Progenitor cell of endocrine pancreas (in vitro differentiated cells): ENCODE measurements at regions not wholly inside any gene's neighbourhood (a gene's known extent, or its start where the extent isn't known, plus 50 kb on each side); places are given as distances from the start of the nearest gene placed in this dataset.

Experiments
- DNase-seq: peaks from one replicate; pipeline ENCODE4 v3.0.0; 2021; ENCODE audit warnings: low spot score; ENCODE audit not compliant: unreplicated experiment
- H3K27ac Mint-ChIP-seq: 2 replicates; pipeline ENCODE4 v1.8.0; 2021; ENCODE audit warnings: mild to moderate bottlenecking, moderate library complexity, mixed read lengths
- H3K27me3 Mint-ChIP-seq: 2 replicates; pipeline ENCODE4 v1.8.0; 2021; ENCODE audit warnings: mixed read lengths
- H3K36me3 Mint-ChIP-seq: 2 replicates; pipeline ENCODE4 v1.8.0; 2022; ENCODE audit warnings: mixed read lengths; ENCODE audit not compliant: insufficient read depth
- H3K4me1 Mint-ChIP-seq: 2 replicates; pipeline ENCODE4 v1.8.0; 2021; ENCODE audit warnings: low read depth, mixed read lengths
- H3K4me3 Mint-ChIP-seq: 2 replicates; pipeline ENCODE4 v1.8.0; 2021; ENCODE audit warnings: low read depth, mild to moderate bottlenecking, moderate library complexity, mixed read lengths
- H3K9me3 Mint-ChIP-seq: 2 replicates; pipeline ENCODE4 v1.8.0; 2021; ENCODE audit warnings: low read depth, mixed read lengths
- TF ChIP-seq, protein P1 (sequence below): fragments of 200-600 bp; sonication (generic); IDR thresholded peaks from one replicate; pipeline ENCODE4 v1.5.0; 2021; ENCODE audit warnings: antibody characterized with exemption, mild to moderate bottlenecking; ENCODE audit not compliant: unreplicated experiment

DNA sequence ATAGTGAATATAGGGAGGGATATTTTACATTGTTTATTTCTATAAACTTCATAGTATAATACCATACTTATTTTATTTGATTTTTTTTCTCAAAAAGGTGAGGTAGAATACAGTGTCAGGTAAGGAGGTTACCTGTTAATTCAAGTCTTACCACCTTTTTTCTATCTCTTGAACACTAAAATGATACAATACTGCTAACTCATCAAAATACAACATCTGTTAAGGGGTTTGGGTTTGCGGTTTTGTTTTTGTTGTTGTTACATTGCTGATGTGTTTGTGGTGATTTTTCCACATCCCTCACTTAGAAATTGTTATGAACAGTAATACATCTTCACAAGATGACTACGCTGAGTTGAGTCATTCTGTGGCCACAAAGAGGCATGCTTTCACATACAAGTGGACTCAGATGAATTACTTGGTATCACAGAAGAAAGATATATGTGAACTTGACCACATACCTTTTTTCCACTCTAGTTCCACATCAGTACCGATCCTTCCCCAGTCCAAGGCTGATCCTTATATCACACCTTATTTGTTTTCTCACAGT, 139.4 kb upstream of the ID4 start:
- Mint-ChIP-seq H3K36me3 (no peaks in the 10 kb centered on the region), H3K27me3 (peaks cover 14% of the 10 kb centered on the region), H3K9me3 (no peaks in the 10 kb centered on the region), H3K4me3 (no peak overlapping the region), H3K27ac (no peak overlapping the region), H3K4me1 (no peaks in the 10 kb centered on the region)
- TF ChIP-seq, protein P1, sequence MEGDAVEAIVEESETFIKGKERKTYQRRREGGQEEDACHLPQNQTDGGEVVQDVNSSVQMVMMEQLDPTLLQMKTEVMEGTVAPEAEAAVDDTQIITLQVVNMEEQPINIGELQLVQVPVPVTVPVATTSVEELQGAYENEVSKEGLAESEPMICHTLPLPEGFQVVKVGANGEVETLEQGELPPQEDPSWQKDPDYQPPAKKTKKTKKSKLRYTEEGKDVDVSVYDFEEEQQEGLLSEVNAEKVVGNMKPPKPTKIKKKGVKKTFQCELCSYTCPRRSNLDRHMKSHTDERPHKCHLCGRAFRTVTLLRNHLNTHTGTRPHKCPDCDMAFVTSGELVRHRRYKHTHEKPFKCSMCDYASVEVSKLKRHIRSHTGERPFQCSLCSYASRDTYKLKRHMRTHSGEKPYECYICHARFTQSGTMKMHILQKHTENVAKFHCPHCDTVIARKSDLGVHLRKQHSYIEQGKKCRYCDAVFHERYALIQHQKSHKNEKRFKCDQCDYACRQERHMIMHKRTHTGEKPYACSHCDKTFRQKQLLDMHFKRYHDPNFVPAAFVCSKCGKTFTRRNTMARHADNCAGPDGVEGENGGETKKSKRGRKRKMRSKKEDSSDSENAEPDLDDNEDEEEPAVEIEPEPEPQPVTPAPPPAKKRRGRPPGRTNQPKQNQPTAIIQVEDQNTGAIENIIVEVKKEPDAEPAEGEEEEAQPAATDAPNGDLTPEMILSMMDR, result no peak
- DNase-seq, result no peak

DNA sequence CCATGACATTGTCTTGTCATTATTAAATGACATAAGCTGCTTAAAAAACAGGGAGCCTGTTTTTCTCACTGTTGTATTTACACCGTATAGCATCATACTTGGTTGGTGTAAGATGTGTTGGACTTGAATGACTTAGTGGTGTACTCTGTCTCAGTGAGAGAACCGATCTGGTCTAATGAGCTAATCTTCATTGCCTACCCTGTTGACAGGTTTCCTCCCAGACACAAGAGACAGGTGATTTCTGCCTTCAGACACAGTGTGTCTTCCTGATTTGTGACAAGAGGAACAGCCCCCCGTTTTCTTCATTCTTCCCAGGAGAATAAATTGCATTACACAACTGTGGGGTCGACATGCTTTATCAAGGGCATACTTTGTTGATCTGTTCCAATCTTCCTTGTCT, 137.2 kb upstream of the ID4 start:
- Mint-ChIP-seq H3K9me3 (no peaks in the 10 kb centered on the region), H3K27me3 (no peaks in the 10 kb centered on the region), H3K4me1 (no peaks in the 10 kb centered on the region), H3K36me3 (no peaks in the 10 kb centered on the region), H3K4me3 (no peak overlapping the region), H3K27ac (no peak overlapping the region)
- no peak for DNase-seq
- TF ChIP-seq, protein P1, result no peak

- Mint-ChIP-seq H3K36me3 (no peaks in the 10 kb centered on the region), H3K4me3 (no peak overlapping the region), H3K27ac (no peak overlapping the region), H3K9me3 (no peaks in the 10 kb centered on the region), H3K27me3 (no peaks in the 10 kb centered on the region), H3K4me1 (no peaks in the 10 kb centered on the region)
- no peak for DNase-seq
- TF ChIP-seq, protein P1, result no peak
Measured at GRCh38 chr6:19705606-19706005, 131.6 kb upstream of the ID4 start.

DNA sequence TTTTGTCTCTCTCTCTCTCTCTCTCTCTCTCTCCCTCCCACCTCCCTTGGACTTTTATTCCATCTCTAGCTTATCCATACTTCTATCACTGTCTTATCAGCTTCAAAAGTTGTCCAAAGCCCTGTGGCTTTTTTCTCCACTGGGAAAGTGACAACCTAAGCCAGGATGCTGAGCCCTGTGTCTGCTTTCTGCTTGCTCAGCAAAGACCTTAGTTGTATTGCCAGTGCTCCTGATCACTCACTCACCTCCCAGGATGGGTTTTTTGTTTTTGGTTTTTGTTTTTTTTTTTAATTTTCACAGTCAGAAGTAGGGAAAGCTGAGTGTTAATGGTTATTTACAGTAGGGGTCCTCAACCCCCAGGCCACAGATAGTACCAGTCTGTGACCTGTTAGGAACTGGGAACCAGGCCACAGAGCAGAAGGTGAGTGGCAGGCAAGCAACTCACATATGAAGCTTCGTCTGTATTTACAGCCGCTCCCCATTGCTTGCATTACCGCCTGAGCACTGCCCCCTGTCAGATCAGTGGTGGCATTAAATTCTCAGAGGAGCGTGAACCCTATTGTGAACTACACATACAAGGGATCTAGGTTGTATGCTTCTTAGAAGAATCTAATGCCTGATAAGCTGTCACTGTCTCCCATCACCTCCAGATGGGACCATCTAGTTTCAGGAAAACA, 125.0 kb upstream of the ID4 start:
- H3K4me3 Mint-ChIP-seq, result no peak overlapping the region
- H3K27ac Mint-ChIP-seq, result no peak overlapping the region
- H3K9me3 Mint-ChIP-seq, result no peaks in the 10 kb centered on the region
- no peaks in the 10 kb centered on the region for H3K36me3 Mint-ChIP-seq
- peaks cover 16% of the 10 kb centered on the region for H3K4me1 Mint-ChIP-seq
- H3K27me3 Mint-ChIP-seq, result no peaks in the 10 kb centered on the region
- TF ChIP-seq, protein P1, result no peak
- DNase-seq, result no peak

- Mint-ChIP-seq H3K4me3 (no peak overlapping the region), H3K4me1 (peaks cover 16% of the 10 kb centered on the region), H3K9me3 (peaks cover 1% of the 10 kb centered on the region), H3K36me3 (no peaks in the 10 kb centered on the region), H3K27ac (no peak overlapping the region), H3K27me3 (no peaks in the 10 kb centered on the region)
- DNase-seq, result no peak
- TF ChIP-seq, protein P1, result no peak
Measured at GRCh38 chr6:19712998-19713397, 124.2 kb upstream of the ID4 start.
